SU-DHL-6 (cell line): ENCODE measurements at regions not wholly inside any gene's neighbourhood (a gene's known extent, or its start where the extent isn't known, plus 50 kb on each side); places are given as distances from the start of the nearest gene placed in this dataset.

Experiments
- CTCF ChIP-seq: fragments of 200-600 bp; sonication (generic); IDR thresholded peaks from one replicate; pipeline ENCODE4 v1.5.1; 2017; ENCODE audit warnings: antibody characterized with exemption, mild to moderate bottlenecking, low read length, moderate library complexity; ENCODE audit not compliant: insufficient read depth, poor library complexity, severe bottlenecking
- EZH2phosphoT487 ChIP-seq: fragments of 200-600 bp; sonication (generic), shearing (Covaris generic); conservative IDR thresholded peaks from 2 replicates; pipeline ENCODE4 v1.6.1; 2018; ENCODE audit warnings: mild to moderate bottlenecking, antibody characterized with exemption, low read length, moderate library complexity, mixed read lengths

GRCh38 chr11:100442017-100442416, 245.1 kb upstream of the ARHGAP42 start:
- TF ChIP-seq CTCF: no peak
- TF ChIP-seq EZH2phosphoT487: no peak
